Astrocyte (in vitro differentiated cells and primary cell): ENCODE measurements at regions not wholly inside any gene's neighbourhood (a gene's known extent, or its start where the extent isn't known, plus 50 kb on each side); places are given as distances from the start of the nearest gene placed in this dataset.

Experiments used
- DNase-seq: peaks from one replicate; pipeline ENCODE4 v3.0.0-alpha.2; 2010; ENCODE audit warnings: low read depth
- FAIRE-seq: peaks from 2 replicates; lab custom pipeline; 2011; peaks lifted over from hg19 to GRCh38; lab: Jason Lieb, UNC
- H2AFZ ChIP-seq: 2 replicates; pipeline ENCODE4 v1.6.0; 2012; ENCODE audit warnings: low read depth, low read length, inconsistent platforms
- H3K27ac ChIP-seq: 2 replicates; pipeline ENCODE4 v1.5.1; 2011; ENCODE audit warnings: low read depth, low read length, inconsistent platforms
- H3K27me3 ChIP-seq: 2 replicates; pipeline ENCODE4 v1.6.0; 2011; ENCODE audit warnings: low read length, inconsistent platforms; ENCODE audit not compliant: insufficient read depth
- H3K36me3 ChIP-seq: 2 replicates; pipeline ENCODE4 v1.5.1; 2011; ENCODE audit warnings: low read length, inconsistent platforms; ENCODE audit not compliant: insufficient read depth
- H3K4me1 ChIP-seq: 2 replicates; pipeline ENCODE4 v1.5.1; 2011; ENCODE audit warnings: low read length, inconsistent platforms; ENCODE audit not compliant: insufficient read depth
- H3K4me2 ChIP-seq: 2 replicates; pipeline ENCODE4 v1.6.0; 2012; ENCODE audit warnings: low read length, inconsistent platforms
- H3K4me3 ChIP-seq: 2 replicates; pipeline ENCODE4 v1.5.1; 2011; ENCODE audit warnings: low read depth, mild to moderate bottlenecking, low read length, inconsistent platforms; ENCODE audit not compliant: insufficient read depth
- H3K79me2 ChIP-seq: 2 replicates; pipeline ENCODE4 v1.6.0; 2012; ENCODE audit warnings: mild to moderate bottlenecking, low read length, inconsistent platforms; ENCODE audit not compliant: insufficient read depth
- H3K9ac ChIP-seq: 2 replicates; pipeline ENCODE4 v1.6.0; 2012; ENCODE audit warnings: mild to moderate bottlenecking, low read length, inconsistent platforms
- H3K9me3 ChIP-seq: 2 replicates; pipeline ENCODE4 v1.5.1; 2012; ENCODE audit warnings: low read depth, mild to moderate bottlenecking, low read length, inconsistent platforms; ENCODE audit not compliant: insufficient read depth
- H4K20me1 ChIP-seq: 2 replicates; pipeline ENCODE4 v1.6.0; 2012; ENCODE audit warnings: low read length, inconsistent platforms; ENCODE audit not compliant: insufficient read depth
- H3K27ac Mint-ChIP-seq: one replicate; pipeline ENCODE4 v1.8.0; 2021; ENCODE audit warnings: mild to moderate bottlenecking, mixed read lengths; ENCODE audit not compliant: unreplicated experiment
- H3K27me3 Mint-ChIP-seq: one replicate; pipeline ENCODE4 v1.8.0; 2021; ENCODE audit warnings: low read depth, mixed read lengths; ENCODE audit not compliant: unreplicated experiment
- H3K36me3 Mint-ChIP-seq: one replicate; pipeline ENCODE4 v1.8.0; 2021; ENCODE audit warnings: low read depth, mixed read lengths; ENCODE audit not compliant: unreplicated experiment
- H3K4me1 Mint-ChIP-seq: one replicate; pipeline ENCODE4 v1.8.0; 2021; ENCODE audit warnings: low read depth, mixed read lengths; ENCODE audit not compliant: unreplicated experiment
- H3K4me3 Mint-ChIP-seq: one replicate; pipeline ENCODE4 v1.8.0; 2021; ENCODE audit warnings: mild to moderate bottlenecking, moderate library complexity, mixed read lengths; ENCODE audit not compliant: unreplicated experiment
- H3K9me3 Mint-ChIP-seq: one replicate; pipeline ENCODE4 v1.8.0; 2021; ENCODE audit warnings: mild to moderate bottlenecking, mixed read lengths; ENCODE audit not compliant: unreplicated experiment
- EZH2 ChIP-seq: IDR thresholded peaks from 2 replicates; pipeline ENCODE4 v1.6.1; 2012; ENCODE audit warnings: mild to moderate bottlenecking, low read length, inconsistent platforms; ENCODE audit not compliant: insufficient read depth
- TF ChIP-seq, protein P1 (sequence below): IDR thresholded peaks from 2 replicates; pipeline ENCODE4 v1.5.1; 2011; ENCODE audit warnings: low read depth, mild to moderate bottlenecking, inconsistent platforms, low read length, moderate library complexity; ENCODE audit not compliant: insufficient read depth

DNA sequence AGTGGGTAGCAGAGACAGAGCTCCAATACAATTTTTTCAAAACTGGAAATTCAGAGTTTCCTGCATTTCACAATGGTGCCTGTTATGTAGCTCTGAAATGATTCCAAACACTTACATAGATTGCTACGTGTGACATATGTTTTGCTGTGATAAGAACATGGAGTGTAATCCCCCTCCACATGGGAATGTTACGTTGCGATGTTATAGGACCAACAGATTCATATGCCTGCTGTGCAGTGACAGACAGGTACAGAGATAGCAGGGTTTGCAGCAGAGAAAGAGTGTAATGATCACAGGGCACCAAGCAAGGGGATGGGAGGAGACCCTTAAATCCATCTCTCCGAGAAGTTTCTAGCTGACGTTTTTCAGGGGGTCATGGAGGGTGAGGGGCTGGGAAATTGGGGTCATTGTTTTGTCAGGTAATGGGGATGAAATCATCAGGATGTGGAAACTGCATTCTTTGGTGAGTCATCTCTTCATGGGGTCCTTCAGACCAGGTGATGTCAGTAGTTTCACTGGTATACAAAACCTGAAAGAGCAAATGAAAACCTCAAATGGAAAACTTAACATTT lies 76.6 kb upstream of the OSBPL8 start:
- H3K9me3 ChIP-seq: no peaks in the 10 kb centered on the region
- no peak overlapping the region for H2AFZ ChIP-seq
- DNase-seq: peak; percentile 52
- no peaks in the 10 kb centered on the region for H3K36me3 ChIP-seq
- H3K4me1 ChIP-seq: peaks cover 21% of the 10 kb centered on the region
- H3K27ac Mint-ChIP-seq: peak overlapping the region; percentile 93
- no peak for FAIRE-seq
- H3K9ac ChIP-seq: peak overlapping the region; percentile 32
- no peak overlapping the region for H3K4me3 Mint-ChIP-seq
- peaks cover 4% of the 10 kb centered on the region for H3K36me3 Mint-ChIP-seq
- H3K79me2 ChIP-seq: no peaks in the 10 kb centered on the region
- H3K27me3 ChIP-seq: no peaks in the 10 kb centered on the region
- no peaks in the 10 kb centered on the region for H3K27me3 Mint-ChIP-seq
- H3K27ac ChIP-seq: peak overlapping the region; percentile 65
- H3K4me3 ChIP-seq: no peak overlapping the region
- peaks cover 26% of the 10 kb centered on the region for H3K4me1 Mint-ChIP-seq
- peak overlapping the region; percentile 42 for H3K4me2 ChIP-seq
- H3K9me3 Mint-ChIP-seq: no peaks in the 10 kb centered on the region
- TF ChIP-seq EZH2: no peak
- TF ChIP-seq, protein P1, sequence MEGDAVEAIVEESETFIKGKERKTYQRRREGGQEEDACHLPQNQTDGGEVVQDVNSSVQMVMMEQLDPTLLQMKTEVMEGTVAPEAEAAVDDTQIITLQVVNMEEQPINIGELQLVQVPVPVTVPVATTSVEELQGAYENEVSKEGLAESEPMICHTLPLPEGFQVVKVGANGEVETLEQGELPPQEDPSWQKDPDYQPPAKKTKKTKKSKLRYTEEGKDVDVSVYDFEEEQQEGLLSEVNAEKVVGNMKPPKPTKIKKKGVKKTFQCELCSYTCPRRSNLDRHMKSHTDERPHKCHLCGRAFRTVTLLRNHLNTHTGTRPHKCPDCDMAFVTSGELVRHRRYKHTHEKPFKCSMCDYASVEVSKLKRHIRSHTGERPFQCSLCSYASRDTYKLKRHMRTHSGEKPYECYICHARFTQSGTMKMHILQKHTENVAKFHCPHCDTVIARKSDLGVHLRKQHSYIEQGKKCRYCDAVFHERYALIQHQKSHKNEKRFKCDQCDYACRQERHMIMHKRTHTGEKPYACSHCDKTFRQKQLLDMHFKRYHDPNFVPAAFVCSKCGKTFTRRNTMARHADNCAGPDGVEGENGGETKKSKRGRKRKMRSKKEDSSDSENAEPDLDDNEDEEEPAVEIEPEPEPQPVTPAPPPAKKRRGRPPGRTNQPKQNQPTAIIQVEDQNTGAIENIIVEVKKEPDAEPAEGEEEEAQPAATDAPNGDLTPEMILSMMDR: no peak
- no peaks in the 10 kb centered on the region for H4K20me1 ChIP-seq

DNA sequence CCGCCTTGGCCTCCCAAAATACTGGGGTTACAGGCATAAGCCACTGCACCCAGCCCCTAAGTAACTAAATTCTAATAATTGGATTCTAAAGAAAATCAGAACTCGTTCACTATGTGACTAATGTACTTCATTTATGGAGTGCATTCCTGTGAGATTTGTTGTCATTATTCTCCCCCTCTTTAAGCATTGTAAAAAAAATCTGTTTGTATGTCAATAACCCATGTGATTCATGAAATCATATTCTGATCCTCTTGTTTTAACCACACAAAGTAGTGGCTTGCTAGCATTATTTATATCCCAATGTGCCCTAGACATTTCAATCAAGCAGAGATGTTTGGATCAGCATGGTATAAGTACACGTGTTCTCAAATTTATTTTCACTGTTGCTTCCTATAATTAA lies 78.2 kb upstream of the OSBPL8 start:
- no peaks in the 10 kb centered on the region for H3K27me3 Mint-ChIP-seq
- no peak overlapping the region for H3K4me2 ChIP-seq
- peaks cover 26% of the 10 kb centered on the region for H3K4me1 Mint-ChIP-seq

DNA sequence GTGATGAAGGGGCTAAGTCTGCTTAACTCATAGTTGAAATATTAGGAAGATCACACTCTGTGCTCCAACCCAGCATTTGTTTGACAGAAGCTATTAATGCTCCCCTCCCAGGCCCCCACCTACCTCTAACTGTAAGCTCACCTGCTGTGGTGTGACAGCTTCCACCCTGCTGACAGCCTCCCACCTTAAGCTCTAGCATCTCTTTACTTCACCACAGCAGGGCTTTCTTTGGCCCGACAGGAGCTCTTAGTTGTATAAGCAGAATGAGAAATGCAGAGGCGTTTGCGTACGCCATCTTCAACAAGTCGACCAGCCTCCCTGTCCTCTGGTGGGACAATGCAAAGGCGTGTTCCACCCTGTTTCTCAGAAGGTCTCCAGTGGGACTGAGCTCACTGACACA lies 80.1 kb upstream of the OSBPL8 start:
- Mint-ChIP-seq H3K27me3 (no peaks in the 10 kb centered on the region), H3K9me3 (no peaks in the 10 kb centered on the region), H3K4me3 (no peak overlapping the region), H3K27ac (no peak overlapping the region), H3K36me3 (peaks cover 4% of the 10 kb centered on the region), H3K4me1 (peaks cover 15% of the 10 kb centered on the region)
- no peaks in the 10 kb centered on the region for H3K36me3 ChIP-seq
- no peak overlapping the region for H3K4me2 ChIP-seq
- no peak overlapping the region for H3K27ac ChIP-seq
- DNase-seq (no peak), FAIRE-seq (no peak)
- no peak overlapping the region for H3K9ac ChIP-seq
- no peaks in the 10 kb centered on the region for H4K20me1 ChIP-seq
- H2AFZ ChIP-seq: no peak overlapping the region
- TF ChIP-seq, protein P1: no peak
- TF ChIP-seq EZH2: no peak
- no peaks in the 10 kb centered on the region for H3K79me2 ChIP-seq
- H3K4me1 ChIP-seq: peaks cover 21% of the 10 kb centered on the region
- no peak overlapping the region for H3K4me3 ChIP-seq
- no peaks in the 10 kb centered on the region for H3K27me3 ChIP-seq
- H3K9me3 ChIP-seq: no peaks in the 10 kb centered on the region

More for the DNA sequence above, 78.2 kb upstream of the OSBPL8 start:
- no peaks in the 10 kb centered on the region for H3K9me3 Mint-ChIP-seq
- Histone ChIP-seq H3K9ac (no peak overlapping the region), H4K20me1 (no peaks in the 10 kb centered on the region), H3K79me2 (no peaks in the 10 kb centered on the region), H3K27me3 (no peaks in the 10 kb centered on the region), H3K36me3 (no peaks in the 10 kb centered on the region), H3K9me3 (no peaks in the 10 kb centered on the region), H3K27ac (peak overlapping the region; percentile 65), H3K4me3 (no peak overlapping the region), H3K4me1 (peaks cover 21% of the 10 kb centered on the region), H2AFZ (no peak overlapping the region)
- H3K36me3 Mint-ChIP-seq: peaks cover 4% of the 10 kb centered on the region
- DNase-seq: peak; percentile 69
- no peak for FAIRE-seq
- H3K27ac Mint-ChIP-seq: no peak overlapping the region
- H3K4me3 Mint-ChIP-seq: no peak overlapping the region
- TF ChIP-seq, protein P1: no peak
